HG03135 (cell line): ENCODE measurements at regions not wholly inside any gene's neighbourhood (a gene's known extent, or its start where the extent isn't known, plus 50 kb on each side); places are given as distances from the start of the nearest gene placed in this dataset.
"Not testable (repeated sequence)": the region's sequence is repeated elsewhere in the genome, so short reads cannot be mapped to it uniquely, and the experiment has no call there.

Experiments
- ATAC-seq: cut with Tn5 transposase; IDR thresholded peaks from one replicate; pipeline ENCODE4 v1.9.1; 2021; ENCODE audit warnings: mild to moderate bottlenecking, moderate library complexity; ENCODE audit not compliant: unreplicated experiment

DNA sequence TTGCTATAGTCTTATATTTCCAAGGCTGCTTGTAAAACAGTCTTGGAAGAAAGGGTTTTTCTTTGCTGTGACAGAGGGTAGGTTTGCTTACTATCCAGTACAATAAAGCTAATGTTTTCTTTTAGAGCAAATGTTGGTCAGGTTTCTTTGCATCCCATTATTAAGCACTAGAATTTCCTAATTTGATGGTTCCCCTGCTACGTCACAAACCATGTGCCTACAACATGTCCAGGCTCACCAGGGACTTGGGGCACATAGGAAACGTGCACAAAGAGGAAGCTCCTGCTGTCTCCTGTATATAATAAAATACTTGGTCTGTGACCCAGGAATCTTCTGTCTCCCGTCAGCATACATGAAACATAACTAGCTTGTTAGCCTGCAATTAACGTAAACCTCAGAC is 486.3 kb upstream of the LRFN5 start:
- ATAC-seq = no peak

DNA sequence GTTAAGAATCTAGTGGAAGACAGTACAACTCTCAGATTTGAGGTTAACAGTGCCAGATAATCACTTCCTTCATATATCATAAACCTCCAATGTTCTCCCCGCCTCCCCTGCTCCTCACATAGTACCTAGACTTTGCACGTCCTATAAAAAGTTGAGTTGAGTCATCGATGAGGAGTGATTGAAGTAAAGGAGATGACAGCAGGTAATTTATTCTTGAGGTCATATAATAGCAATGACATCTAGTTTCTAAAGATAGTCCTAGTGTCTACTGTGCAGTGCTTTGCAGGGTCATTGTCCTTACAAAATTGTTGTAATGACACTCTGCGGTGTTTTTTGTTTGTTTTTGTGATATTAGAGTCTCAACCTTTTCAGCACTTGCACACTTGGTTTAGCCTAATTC is 510.5 kb upstream of the LRFN5 start:
- no peak for ATAC-seq

DNA sequence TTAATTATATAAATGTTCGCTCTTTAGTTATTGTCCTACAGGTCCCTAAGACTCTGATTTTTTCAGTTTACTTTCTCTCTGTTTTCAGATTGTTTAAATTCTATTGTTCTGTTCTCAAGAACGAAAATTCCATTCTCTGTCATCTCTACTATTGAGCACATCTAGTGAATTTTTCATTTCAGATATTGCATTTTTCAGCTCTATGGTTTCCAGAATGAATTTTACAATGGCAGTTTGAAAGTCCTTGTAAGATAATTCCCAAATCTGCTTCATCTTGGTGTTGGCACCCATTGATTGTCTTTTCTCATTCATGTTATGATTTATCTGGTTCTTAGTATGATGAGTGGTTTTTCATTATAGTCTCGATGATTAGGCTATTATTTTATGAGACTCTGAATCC is 519.6 kb upstream of the LRFN5 start:
- ATAC-seq = no peak

DNA sequence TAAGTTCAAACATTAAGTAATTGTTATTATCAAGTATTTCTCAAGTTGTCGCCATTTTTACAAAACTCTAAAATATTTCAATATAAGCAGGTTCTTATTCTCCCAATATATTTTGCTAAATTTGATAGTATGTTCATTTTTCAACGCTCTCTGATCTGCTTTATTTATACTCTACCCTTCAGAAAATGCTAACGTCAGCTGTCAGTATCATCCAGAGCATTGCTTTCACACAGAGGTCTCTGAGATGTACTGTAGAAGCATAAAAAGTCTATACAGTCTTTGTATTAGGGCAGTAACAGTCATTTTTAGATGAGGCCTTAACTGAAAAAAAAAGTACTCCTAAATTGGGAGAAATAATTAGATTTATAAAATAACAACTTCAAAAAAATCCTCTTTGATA is 533.1 kb upstream of the LRFN5 start:
- ATAC-seq = no peak

DNA sequence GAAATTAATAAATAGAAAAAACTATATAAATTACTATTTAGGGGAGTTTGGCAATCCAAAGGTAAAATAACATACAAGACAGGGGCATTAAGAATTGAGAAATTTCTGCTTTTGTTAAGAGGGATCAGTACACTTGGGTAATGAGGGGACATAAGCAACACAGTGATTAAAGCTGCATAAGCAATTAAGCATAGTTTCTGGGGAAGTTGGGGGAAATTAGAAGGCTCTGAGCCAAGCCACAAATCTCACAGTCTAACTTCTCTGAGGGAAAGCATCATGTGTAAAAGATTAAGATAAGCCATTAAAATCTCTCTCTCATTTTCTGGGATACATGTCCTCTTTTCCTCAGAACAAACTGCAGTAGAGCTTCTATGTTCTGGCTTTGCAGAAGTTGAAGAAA is 533.9 kb upstream of the LRFN5 start:
- ATAC-seq = no peak

DNA sequence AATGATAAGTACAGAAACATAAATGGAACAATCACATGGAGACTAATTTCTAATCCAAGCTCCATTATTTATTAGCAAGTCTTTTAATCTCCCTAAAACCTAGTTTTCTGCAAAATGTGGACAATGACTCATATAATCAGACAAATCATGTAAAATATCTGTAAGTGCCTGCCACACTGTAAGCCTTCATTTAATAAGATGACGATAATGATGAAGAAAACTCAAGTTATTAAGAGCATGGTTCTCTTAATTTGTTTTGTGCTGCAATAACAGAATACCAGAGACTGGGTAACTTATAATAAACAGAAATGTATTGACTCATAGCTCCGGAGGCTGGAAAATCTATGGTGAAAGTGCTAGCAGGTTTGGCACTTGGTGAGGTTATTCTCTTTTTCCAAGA is 535.3 kb upstream of the LRFN5 start:
- no peak for ATAC-seq

GRCh38 chr14:41062826-41063225 is 543.9 kb upstream of the LRFN5 start:
- ATAC-seq = no peak

GRCh38 chr14:41055589-41055988 is 551.1 kb upstream of the LRFN5 start:
- ATAC-seq = no peak

- no peak for ATAC-seq
Measured at GRCh38 chr14:41051801-41052200, 554.9 kb upstream of the LRFN5 start.

DNA sequence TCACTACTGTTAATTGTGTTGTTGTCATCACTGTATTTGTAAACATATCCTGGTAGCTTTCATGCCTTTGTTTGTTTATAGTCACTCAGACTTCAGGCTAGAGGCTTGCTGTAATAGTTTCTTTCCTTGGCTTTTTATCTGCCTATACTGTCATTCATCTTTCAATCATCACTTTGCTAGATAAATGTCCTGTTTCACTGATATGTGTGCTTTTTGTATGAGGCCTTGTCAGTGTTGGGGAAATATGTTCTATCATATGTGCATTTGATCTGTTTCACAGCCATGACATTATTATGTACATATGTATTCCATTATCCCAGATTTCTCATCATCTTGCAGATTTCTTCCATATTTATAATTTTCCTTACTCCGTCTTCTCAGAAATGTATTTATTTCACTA is 558.9 kb upstream of the LRFN5 start:
- no peak for ATAC-seq

DNA sequence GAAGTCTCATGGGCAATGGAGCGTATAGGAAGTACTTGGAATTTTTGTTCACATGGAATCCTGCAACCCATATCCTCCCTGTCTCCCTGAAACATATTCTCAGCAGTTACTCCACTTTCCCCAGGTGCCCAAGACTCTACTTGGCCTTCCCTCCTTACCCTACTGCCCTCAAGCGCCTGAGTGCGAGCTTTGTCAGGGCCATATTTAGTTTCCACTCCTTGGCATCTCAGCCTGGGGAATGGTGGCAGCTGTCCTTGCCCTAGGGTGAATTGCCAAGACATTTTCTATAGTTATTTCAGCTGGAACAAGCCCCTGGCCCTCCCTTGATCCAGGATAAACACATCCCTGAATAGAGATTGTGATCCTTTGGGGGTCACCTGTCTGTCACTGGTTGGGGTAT is 569.3 kb upstream of the LRFN5 start:
- ATAC-seq = no peak

DNA sequence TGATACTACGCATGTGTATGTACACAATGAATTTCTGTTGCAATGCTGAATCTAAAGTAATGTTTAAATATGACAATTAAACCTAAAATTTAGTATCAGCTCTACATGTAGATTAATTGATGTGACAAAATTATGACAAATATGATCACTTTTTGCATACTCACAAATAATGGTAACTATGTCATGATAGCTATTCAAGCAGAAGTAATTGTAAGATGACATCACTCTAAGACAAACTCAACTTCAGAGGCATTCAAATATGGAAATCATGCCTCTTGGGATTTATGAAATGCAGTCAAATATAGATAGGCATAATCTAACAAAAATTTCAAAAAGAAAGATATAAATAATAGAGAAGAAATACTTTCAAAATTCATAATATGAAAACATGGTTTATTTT is 571.7 kb upstream of the LRFN5 start:
- ATAC-seq = no peak

DNA sequence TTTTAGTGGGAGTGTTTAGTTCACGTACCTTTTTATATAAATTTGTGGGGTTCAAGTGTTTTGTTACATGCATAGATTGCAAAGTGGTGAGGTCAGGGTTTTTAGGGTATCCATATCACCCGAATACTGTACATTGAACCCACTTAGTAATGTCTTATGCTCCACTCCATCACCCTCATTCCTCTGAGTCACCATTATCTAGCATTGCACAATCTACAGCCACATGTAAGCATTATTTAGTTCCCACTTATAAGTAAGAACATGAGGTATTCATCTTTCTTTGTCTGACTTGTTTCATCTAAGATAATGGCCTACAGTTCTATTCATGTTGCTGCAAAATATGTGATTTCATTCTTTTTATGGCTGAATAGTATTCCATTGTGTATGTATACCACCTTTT is 583.7 kb upstream of the LRFN5 start:
- no peak for ATAC-seq

- no peak for ATAC-seq
Measured at GRCh38 chr14:41016213-41016612, 590.5 kb upstream of the LRFN5 start.

GRCh38 chr14:41000350-41000749 is 606.3 kb upstream of the LRFN5 start:
- no peak for ATAC-seq

GRCh38 chr14:40989260-40989659 is 617.4 kb upstream of the LRFN5 start:
- ATAC-seq = no peak

DNA sequence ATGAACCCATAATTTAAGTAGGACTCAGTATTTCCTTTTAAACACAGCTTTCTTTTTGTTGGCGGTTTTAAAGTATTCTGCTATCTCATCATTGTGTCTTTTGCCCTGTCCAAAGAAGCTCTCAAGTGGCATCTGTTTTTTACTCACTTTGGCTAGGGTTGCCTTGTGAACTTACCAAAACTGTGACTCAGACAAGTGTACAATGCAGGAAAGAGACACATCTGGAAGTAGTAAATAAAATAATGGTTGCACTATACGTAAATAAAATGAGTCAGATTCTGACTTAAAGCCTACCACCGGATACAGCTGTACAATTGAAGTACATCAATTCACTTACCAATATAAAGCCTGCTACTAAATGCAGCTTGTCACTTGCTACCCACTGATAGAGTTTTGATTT is 619.2 kb upstream of the LRFN5 start:
- ATAC-seq = no peak

DNA sequence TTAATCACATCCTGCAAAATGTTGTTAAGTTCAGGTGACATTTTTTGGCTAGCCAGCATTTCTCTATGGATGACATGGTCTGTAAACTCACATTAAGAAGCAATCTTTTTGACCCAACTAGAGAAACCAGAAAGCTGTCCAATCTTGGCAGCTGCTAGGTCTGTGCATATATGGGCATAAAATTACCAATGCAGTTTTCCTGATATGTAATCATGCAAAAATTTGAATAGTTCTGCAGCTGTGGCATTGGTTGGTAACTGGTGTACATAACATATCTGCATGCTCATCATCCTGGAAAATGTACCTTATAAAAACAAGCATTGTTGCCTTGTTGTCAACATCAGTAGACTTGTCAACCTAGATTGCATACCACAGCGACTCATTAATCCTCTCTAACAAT is 620.0 kb upstream of the LRFN5 start:
- ATAC-seq = no peak

GRCh38 chr14:40985584-40985983 is 621.1 kb upstream of the LRFN5 start:
- ATAC-seq = no peak

DNA sequence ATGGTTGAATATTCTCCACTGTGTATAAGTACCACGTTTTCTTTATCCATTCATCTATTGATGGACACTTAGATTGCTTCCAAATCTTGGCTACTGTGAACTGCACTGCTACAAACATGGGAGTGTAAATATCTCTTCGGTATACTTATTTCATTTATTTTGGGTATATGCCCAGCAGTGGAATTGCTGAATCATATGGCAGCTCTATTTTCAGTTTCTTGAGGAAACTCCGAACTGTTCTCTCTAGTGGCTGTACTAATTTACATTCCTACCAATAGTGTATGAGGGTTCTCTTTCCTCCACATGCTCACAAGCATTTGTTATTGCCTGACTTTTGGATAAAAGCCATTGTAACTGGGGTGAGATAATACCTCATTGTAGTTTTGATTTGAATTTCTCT is 623.1 kb upstream of the LRFN5 start:
- no peak for ATAC-seq

- ATAC-seq = no peak
Measured at GRCh38 chr14:40981247-40981646, 625.4 kb upstream of the LRFN5 start.

DNA sequence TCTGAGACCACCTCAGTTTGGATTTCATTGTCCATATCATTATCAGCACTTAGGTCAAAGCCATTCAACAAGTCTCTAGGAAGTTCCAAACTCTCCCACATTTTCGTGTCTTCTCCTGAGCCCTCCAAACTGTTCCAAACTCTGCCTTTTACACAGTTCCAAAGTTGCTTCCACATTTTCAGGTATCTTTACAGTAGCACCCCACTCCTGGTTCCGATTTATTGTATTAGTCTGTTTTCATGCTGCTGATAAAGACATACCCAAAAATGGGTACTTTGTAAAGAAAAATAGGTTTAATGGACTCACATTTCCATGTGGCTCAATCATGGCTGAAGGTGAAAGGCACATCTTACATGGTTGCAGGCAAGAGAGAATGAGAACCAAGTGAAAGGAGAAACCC is 646.4 kb upstream of the LRFN5 start:
- ATAC-seq = not testable (repeated sequence)

DNA sequence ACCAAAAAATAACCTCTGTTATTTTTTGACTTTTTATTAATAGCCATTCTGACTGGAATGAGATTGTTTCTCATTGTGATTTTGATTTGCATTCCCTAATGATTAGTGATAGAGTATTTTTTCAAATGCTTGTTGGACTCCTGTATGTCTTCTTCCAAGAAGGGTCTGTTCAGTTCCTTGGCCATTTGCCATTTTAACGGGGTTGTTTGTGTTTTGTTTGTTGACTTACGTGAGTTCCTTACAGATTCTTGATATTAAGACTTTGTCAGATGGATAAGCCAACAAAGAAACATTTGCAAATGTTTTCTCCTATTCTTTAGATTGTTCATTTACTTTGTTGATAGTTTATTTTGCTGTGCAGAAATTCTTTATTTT is 651.6 kb upstream of the LRFN5 start:
- no peak for ATAC-seq
